ENCODE measurements at regions not wholly inside any gene's neighbourhood (a gene's known extent, or its start where the extent isn't known, plus 50 kb on each side); places are given as distances from the start of the nearest gene placed in this dataset.

- ATAC-seq, result no peak
These were observed 580.4 kb downstream of the USP25 start for GRCh38 chr21:16310176-16310575.

GRCh38 chr21:16311229-16311628, 581.4 kb downstream of the USP25 start:
- DNase-seq, result no peak
- ATAC-seq, result no peak
- intact Hi-C loops (cut with DNase I, micrococcal nuclease), result no loop called here

More at GRCh38 chr21:16310176-16310575, 580.4 kb downstream of the USP25 start:
- no peak for DNase-seq
- intact Hi-C loops (cut with DNase I, micrococcal nuclease), result no loop called here

DNA sequence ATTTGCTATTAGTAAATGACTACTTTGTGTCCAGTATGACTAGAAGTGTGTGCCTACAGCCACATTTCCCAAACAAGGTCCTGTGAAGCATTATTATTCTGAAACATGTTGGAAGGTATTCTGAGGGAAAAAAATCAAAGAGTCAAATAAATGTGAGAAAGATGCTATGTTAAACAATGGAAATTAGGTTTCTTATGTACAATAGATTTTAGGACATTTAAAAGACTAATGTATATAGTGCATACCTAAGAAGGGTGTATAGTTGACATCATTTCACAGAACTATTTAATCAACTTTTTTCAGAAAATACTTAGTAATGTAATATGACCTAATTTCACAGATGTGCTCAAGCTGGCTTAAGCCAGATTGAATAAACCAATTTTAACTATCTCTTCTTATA, 582.5 kb downstream of the USP25 start:
- intact Hi-C loops (cut with DNase I, micrococcal nuclease), result no loop called here
- DNase-seq, result no peak
- ATAC-seq, result no peak

DNA sequence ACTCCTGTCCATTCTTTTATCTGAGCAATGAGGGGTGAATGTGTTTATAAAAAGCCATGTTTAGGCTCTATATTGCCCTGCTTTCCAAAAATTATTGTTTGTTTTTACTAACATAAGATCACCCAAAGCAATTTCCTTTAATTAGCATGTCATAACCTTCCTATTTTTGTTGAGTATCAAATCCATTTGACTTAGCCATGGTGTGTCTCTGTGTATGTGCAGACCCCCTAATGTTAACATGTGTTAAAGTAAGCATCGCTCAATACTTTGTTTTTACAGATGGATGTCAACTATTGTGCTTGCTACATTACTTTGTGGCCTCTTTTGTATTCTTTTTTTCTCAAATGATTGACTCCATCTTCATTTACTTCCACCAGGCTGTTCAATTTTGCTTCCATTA, 585.4 kb downstream of the USP25 start:
- ATAC-seq (no peak), DNase-seq (no peak)
- intact Hi-C loops (cut with DNase I, micrococcal nuclease), result no loop called here

DNA sequence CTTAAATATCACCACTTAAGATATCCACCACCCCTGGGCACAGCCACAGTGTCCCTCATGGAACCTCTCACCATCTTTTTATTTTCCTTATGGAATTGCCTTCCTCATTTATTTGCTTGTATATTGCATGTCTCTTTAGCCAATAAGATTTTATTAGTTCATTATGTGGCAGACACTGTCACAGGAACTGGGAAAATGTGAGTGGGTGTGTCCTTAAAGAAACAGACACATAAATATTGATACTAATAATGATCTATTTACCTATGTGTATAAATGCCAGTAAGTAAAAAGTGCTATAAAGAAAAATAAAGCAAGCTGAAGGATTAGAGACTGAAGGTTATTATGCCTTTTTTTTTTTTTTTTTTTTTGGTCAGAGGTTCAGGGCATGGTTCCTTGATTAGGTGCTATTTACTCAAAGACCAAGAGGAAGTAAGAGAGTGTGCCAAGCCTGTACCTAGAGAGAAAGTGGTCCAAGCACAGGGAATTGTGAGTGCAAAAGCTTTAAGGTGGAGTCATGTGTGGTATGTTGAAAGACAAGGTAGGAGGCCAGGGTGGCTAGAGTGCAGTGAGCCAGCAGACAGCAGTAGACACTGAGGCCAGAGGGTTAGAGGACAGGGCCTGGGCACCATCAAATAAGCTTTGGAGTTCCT, 589.0 kb downstream of the USP25 start:
- intact Hi-C loops (cut with DNase I, micrococcal nuclease), result no loop called here
- no peak for DNase-seq
- ATAC-seq, result no peak

DNA sequence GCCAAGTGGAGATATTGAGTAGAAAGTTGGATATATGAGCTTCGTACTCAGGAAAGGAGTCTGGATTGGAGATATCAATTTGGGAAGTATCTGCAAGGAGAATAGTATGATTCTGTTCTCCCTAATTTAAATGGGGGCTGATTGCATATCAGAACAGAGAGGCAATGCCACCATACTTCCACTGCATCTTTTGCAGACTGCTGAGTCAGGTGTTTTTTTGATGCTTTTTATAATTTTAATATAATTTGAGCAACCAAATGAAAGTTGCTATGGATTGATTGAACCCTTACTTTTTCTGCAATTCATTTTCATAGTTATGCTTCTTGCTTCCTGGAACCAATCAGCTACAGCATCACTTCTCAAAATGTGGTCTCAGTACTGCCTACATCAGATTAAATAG, 590.3 kb downstream of the USP25 start:
- intact Hi-C loops (cut with DNase I, micrococcal nuclease), result loop anchor here in 1 of 2 donors (10.0 kb wide), 1 partner anchor 425 kb away; no protein-coding TSS in a partner anchor

DNA sequence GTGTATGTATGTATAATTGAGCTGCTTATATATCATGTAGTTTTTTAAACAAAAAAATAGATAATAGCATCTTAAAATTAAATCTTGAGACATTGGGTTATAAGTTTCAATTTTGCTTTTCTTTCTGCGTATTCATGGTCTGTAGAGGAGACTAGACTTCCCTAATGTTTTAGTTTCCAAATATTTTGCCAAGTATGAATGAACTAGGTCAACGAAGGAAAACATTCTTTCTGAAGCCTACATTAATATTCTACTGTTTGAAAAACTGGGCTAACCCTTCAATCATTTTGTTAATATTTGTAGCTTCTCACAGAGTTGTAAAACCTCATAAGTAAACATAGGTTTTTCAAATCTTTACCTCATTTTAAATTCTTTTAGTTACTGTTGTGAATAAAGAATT, 592.7 kb downstream of the USP25 start:
- intact Hi-C loops (cut with DNase I, micrococcal nuclease), result loop anchor here in 1 of 2 donors (10.0 kb wide), 1 partner anchor 428 kb away; no protein-coding TSS in a partner anchor
- DNase-seq (no peak), ATAC-seq (no peak)

More for the DNA sequence above, 590.3 kb downstream of the USP25 start:
- DNase-seq (no peak), ATAC-seq (no peak)

DNA sequence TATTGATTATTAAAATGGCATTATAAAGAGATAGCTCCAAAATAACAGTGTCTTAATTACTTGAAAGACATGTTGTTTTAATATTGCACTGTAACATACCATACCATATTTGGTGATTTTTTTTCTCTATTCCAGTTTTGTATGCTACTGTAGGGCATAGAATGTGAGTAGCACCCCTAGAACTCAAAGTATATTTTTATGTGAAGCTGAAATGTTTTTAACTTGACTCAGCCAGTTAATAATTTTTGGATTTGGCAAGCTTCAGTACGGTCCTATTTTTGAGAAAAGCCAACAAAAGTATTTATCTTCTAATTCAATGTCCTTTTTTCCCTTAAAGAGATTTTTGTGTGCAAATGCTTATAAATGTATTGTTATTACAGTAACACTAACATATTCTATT, 593.8 kb downstream of the USP25 start:
- ATAC-seq, result no peak
- no peak for DNase-seq
- intact Hi-C loops (cut with DNase I, micrococcal nuclease), result loop anchor here in 1 of 2 donors (10.0 kb wide), 1 partner anchor 429 kb away; no protein-coding TSS in a partner anchor

GRCh38 chr21:16324630-16325029, 594.8 kb downstream of the USP25 start:
- intact Hi-C loops (cut with DNase I, micrococcal nuclease), result loop anchor here in 1 of 2 donors (10.0 kb wide), 1 partner anchor 430 kb away; no protein-coding TSS in a partner anchor
- DNase-seq, result no peak
- no peak for ATAC-seq

GRCh38 chr21:16330082-16330907, 600.5 kb downstream of the USP25 start:
- intact Hi-C loops (cut with DNase I, micrococcal nuclease), result loop anchor here in 1 of 2 donors (5.0 kb wide), 1 partner anchor 248 kb away; no protein-coding TSS in a partner anchor
- peak; percentile 67 for ATAC-seq
- DNase-seq, result no peak

DNA sequence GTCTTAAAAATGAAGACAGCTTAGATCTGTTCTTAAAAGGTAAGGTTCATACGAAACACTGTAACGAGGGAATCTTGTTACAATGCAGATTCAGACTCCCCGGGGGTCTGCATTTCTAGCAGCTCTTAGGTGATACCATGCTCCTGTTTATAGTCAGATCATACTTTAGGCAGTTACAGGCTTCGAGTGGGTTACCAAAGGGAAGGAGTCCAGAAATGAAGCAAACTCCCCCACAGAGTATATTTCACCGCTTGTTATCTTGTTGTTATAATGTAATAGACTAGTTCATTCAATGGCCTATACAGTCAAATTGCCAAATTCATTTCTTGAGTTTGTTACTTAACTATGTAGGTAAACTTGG, 601.1 kb downstream of the USP25 start:
- intact Hi-C loops (cut with DNase I, micrococcal nuclease), result loop anchor here in 1 of 2 donors (5.0 kb wide), 1 partner anchor 249 kb away; no protein-coding TSS in a partner anchor
- DNase-seq (no peak), ATAC-seq (no peak)

DNA sequence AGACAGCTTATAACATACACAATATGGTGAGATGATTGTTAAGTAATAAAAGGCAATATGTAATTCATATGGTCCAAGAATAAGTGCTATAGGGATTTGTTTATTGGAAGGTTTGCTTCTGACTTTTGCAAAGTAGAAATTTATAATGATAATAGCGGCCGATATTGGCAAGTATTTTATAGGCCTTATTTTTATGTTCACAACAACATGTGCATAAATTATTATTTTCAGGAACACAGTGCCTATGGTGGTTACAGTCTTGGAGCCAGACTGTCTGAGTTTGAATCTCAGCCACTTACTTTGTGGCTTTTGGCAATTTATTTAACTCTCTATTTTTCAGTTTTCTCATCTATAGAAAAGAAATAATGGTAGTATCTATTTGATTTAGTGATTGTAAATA, 607.5 kb downstream of the USP25 start:
- intact Hi-C loops (cut with DNase I, micrococcal nuclease), result no loop called here
- no peak for ATAC-seq
- DNase-seq, result no peak

DNA sequence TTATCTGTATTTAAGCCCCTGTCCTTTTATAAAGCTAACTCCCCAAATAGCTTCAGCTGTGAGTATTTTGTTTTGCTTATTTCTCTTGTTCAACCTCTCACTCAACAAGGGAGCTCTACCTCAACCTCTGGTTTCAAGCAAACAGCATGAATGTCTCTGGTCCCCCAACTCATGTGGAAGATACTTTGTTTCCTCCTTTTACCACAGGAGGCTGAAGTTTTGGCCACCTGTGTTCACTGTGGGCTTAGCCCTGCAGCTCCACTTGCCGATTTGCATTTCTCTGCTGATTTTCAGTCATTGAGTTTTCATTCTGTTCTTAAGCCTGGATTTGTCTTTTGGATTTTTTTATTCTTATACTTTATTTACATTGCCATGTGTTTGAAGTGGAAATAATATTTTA, 613.1 kb downstream of the USP25 start:
- ATAC-seq, result no peak
- no peak for DNase-seq
- intact Hi-C loops (cut with DNase I, micrococcal nuclease), result no loop called here

GRCh38 chr21:16343776-16344175, 614.0 kb downstream of the USP25 start:
- intact Hi-C loops (cut with DNase I, micrococcal nuclease), result no loop called here
- DNase-seq, result no peak
- ATAC-seq, result no peak

- DNase-seq, result no peak
- no peak for ATAC-seq
- intact Hi-C loops (cut with DNase I, micrococcal nuclease), result no loop called here
These were observed 616.0 kb downstream of the USP25 start for GRCh38 chr21:16345757-16346156.

- intact Hi-C loops (cut with DNase I, micrococcal nuclease), result no loop called here
- no peak for DNase-seq
- no peak for ATAC-seq
These were observed 617.4 kb downstream of the USP25 start for GRCh38 chr21:16347223-16347622.

GRCh38 chr21:16353764-16354163, 624.0 kb downstream of the USP25 start:
- intact Hi-C loops (cut with DNase I, micrococcal nuclease), result no loop called here
- ATAC-seq, result no peak
- no peak for DNase-seq

DNA sequence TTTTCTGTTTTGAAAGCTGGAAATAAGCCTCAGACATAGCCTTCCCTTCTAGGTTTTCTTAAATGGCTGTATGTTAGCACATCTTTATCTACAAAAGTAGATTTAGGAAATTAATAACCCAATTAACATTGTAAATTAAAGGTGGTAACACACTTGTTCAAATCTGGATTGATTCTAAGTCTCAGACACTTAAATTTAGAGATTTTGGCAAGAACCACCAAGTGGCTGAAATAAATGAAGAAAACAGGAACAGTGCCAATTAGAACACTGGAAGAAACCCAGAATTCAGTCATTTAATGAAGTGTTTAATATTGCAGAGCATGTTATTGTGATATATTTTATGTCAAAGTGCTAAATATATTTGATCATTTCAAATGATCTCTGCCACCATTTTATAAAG, 628.2 kb downstream of the USP25 start:
- no peak for DNase-seq
- intact Hi-C loops (cut with DNase I, micrococcal nuclease), result no loop called here
- no peak for ATAC-seq

GRCh38 chr21:16358784-16359183, 629.0 kb downstream of the USP25 start:
- DNase-seq (no peak), ATAC-seq (no peak)
- intact Hi-C loops (cut with DNase I, micrococcal nuclease), result no loop called here

GRCh38 chr21:16363100-16363499, 633.3 kb downstream of the USP25 start:
- intact Hi-C loops (cut with DNase I, micrococcal nuclease), result no loop called here
- ATAC-seq, result no peak
- no peak for DNase-seq
